Karpas-422 (cell line): ENCODE measurements at regions not wholly inside any gene's neighbourhood (a gene's known extent, or its start where the extent isn't known, plus 50 kb on each side); places are given as distances from the start of the nearest gene placed in this dataset.
A peak's percentile ranks its signal among the peaks of the same experiment; 100 is the strongest.

Source experiments
- DNase-seq: peaks from one replicate; pipeline ENCODE4 v3.0.0-alpha.2; 2015
- H2AFZ ChIP-seq: fragments of 200-600 bp; sonication (generic); 2 replicates; pipeline ENCODE4 v1.6.1; 2014; ENCODE audit warnings: antibody characterized with exemption, low read length, mixed read lengths
- H3K27ac ChIP-seq: fragments of 200-600 bp; sonication (generic); 2 replicates; pipeline ENCODE4 v1.5.1; 2014; ENCODE audit warnings: mild to moderate bottlenecking, low read length, moderate library complexity
- H3K27me3 ChIP-seq: fragments of 200-600 bp; sonication (generic); 2 replicates; pipeline ENCODE4 v1.6.1; 2014; ENCODE audit warnings: low read length, mixed read lengths
- H3K36me3 ChIP-seq: fragments of 200-600 bp; sonication (generic); 2 replicates; pipeline ENCODE4 v1.6.1; 2014; ENCODE audit warnings: low read length, mixed read lengths; ENCODE audit not compliant: insufficient read depth
- H3K4me1 ChIP-seq: fragments of 200-600 bp; sonication (generic); 2 replicates; pipeline ENCODE4 v1.6.1; 2014; ENCODE audit warnings: mild to moderate bottlenecking, low read length, mixed read lengths
- H3K4me2 ChIP-seq: fragments of 200-600 bp; sonication (generic); 2 replicates; pipeline ENCODE4 v1.6.1; 2014; ENCODE audit warnings: low read length, low read depth, mild to moderate bottlenecking; ENCODE audit not compliant: poor library complexity, severe bottlenecking
- H3K4me3 ChIP-seq: fragments of 200-600 bp; sonication (generic); 2 replicates; pipeline ENCODE4 v1.5.1; 2014; ENCODE audit warnings: mild to moderate bottlenecking, antibody characterized with exemption, low read length, mixed read lengths
- H3K79me2 ChIP-seq: fragments of 200-600 bp; sonication (generic); 2 replicates; pipeline ENCODE4 v1.6.1; 2014; ENCODE audit warnings: mild to moderate bottlenecking, low read length, mixed read lengths
- H3K9ac ChIP-seq: fragments of 200-600 bp; sonication (generic); 2 replicates; pipeline ENCODE4 v1.6.0; 2014; ENCODE audit warnings: low read length
- H3K9me2 ChIP-seq: fragments of 200-600 bp; sonication (generic), shearing (Covaris generic); replicated peaks from 2 replicates; pipeline ENCODE4 v1.6.0; 2014; ENCODE audit warnings: mild to moderate bottlenecking, low read length, moderate library complexity; ENCODE audit not compliant: insufficient read depth
- H3K9me3 ChIP-seq: fragments of 300-700, 200-600 bp; sonication (generic); 2 replicates; pipeline ENCODE4 v1.6.1; 2014; ENCODE audit warnings: low read length, mixed read lengths
- H4K20me1 ChIP-seq: fragments of 200-600 bp; sonication (generic); 2 replicates; pipeline ENCODE4 v1.6.1; 2014; ENCODE audit warnings: mild to moderate bottlenecking, antibody characterized with exemption, low read length, low read depth; ENCODE audit not compliant: insufficient read depth

DNA sequence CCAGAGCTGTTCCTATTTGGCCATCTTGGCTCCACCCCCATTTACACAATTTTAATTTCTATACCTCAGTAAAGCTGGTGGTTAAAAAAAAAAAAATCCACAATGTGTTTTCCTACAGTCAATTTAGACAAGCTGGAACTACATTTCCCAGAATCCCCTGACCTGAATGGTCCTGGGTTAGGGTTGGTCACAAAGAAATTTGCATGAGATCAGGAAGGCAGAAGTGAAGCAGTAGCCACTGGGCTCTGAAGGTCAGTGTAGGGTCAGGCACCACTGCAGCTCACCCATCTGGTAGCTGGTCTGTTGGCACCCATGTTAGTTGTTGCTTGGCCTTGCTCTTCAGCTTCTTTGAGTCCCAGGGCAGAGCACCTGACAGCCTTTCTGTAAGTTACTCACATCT is 210.7 kb upstream of the API5 start:
- Histone ChIP-seq H3K27ac (no peak overlapping the region), H3K27me3 (no peaks in the 10 kb centered on the region), H2AFZ (no peak overlapping the region), H3K9ac (no peak overlapping the region), H3K9me2 (no peaks in the 10 kb centered on the region; the same call in 1 of the 2 replicates), H3K4me1 (no peaks in the 10 kb centered on the region), H3K9me3 (no peaks in the 10 kb centered on the region), H3K36me3 (no peaks in the 10 kb centered on the region), H3K4me3 (no peak overlapping the region), H4K20me1 (no peaks in the 10 kb centered on the region), H3K4me2 (no peak overlapping the region), H3K79me2 (no peaks in the 10 kb centered on the region)
- DNase-seq: no peak

DNA sequence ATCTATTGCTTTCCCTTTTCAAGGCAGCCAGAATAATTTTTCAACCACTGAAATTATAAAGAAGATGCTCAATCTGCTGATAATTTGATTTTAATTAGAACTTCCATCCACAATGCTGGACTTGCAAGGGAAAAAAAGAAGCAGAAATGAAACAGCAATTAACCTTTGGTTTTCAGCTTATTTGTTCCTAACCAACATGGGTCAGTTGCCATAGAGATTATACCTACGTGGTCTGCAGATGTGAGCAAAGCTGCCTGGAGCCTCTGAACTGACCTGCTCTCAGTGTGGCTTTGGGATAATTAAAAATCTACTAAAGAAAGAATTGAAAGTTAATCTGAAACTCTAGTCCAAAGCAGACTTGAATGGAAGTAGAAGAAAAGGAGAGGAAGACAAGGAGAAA is 195.7 kb upstream of the API5 start:
- no peaks in the 10 kb centered on the region for H3K9me3 ChIP-seq
- DNase-seq: no peak
- no peaks in the 10 kb centered on the region for H3K9me2 ChIP-seq
- no peak overlapping the region for H3K9ac ChIP-seq
- no peaks in the 10 kb centered on the region for H3K79me2 ChIP-seq
- no peak overlapping the region for H3K4me2 ChIP-seq
- no peak overlapping the region for H3K4me3 ChIP-seq
- no peaks in the 10 kb centered on the region for H3K4me1 ChIP-seq
- H3K27ac ChIP-seq: no peak overlapping the region
- H4K20me1 ChIP-seq: no peaks in the 10 kb centered on the region
- H3K27me3 ChIP-seq: no peaks in the 10 kb centered on the region; the same call in 1 of the 2 replicates
- H3K36me3 ChIP-seq: no peaks in the 10 kb centered on the region
- no peak overlapping the region for H2AFZ ChIP-seq

GRCh38 chr11:43119275-43119970 is 192.4 kb upstream of the API5 start:
- peak; percentile 41 for DNase-seq
- no peaks in the 10 kb centered on the region for H3K9me2 ChIP-seq
- no peak overlapping the region for H3K4me3 ChIP-seq
- no peak overlapping the region for H3K4me2 ChIP-seq
- H2AFZ ChIP-seq: no peak overlapping the region
- H3K4me1 ChIP-seq: no peaks in the 10 kb centered on the region
- H3K27ac ChIP-seq: no peak overlapping the region
- no peaks in the 10 kb centered on the region for H3K36me3 ChIP-seq
- H4K20me1 ChIP-seq: no peaks in the 10 kb centered on the region
- H3K9ac ChIP-seq: no peak overlapping the region
- no peaks in the 10 kb centered on the region for H3K9me3 ChIP-seq
- H3K79me2 ChIP-seq: no peaks in the 10 kb centered on the region
- H3K27me3 ChIP-seq: no peaks in the 10 kb centered on the region; the same call in 1 of the 2 replicates

DNA sequence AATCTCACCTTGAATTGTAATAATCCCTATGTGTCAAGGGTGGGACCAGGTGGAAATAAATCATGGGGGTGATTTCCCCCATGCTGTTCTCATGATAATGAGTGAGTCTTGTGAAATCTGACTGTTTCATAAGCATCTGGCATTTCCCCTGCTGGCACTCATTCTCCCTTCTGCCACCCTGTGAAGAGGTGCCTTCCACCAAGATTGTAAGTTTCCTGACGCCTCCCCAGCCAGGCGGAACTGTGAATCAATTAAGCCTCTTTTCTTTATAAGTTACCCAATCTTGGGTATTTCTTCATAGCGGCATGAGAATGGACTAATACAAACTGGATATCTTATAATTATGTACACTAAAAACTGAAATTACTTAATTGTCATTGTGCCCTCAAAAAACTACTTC is 189.2 kb upstream of the API5 start:
- Histone ChIP-seq H3K27me3 (no peaks in the 10 kb centered on the region; the same call in 1 of the 2 replicates), H3K9ac (no peak overlapping the region), H3K9me3 (no peaks in the 10 kb centered on the region), H3K36me3 (no peaks in the 10 kb centered on the region), H3K4me3 (no peak overlapping the region), H3K4me1 (no peaks in the 10 kb centered on the region), H2AFZ (no peak overlapping the region), H3K9me2 (no peaks in the 10 kb centered on the region), H3K27ac (no peak overlapping the region), H3K4me2 (no peak overlapping the region), H4K20me1 (no peaks in the 10 kb centered on the region), H3K79me2 (no peaks in the 10 kb centered on the region)
- DNase-seq: no peak

- Histone ChIP-seq H3K9me2 (no peaks in the 10 kb centered on the region), H3K9me3 (no peaks in the 10 kb centered on the region), H3K27ac (no peak overlapping the region), H2AFZ (no peak overlapping the region), H3K4me3 (no peak overlapping the region), H4K20me1 (no peaks in the 10 kb centered on the region), H3K4me2 (no peak overlapping the region), H3K79me2 (no peaks in the 10 kb centered on the region), H3K27me3 (no peaks in the 10 kb centered on the region; the same call in 1 of the 2 replicates), H3K9ac (no peak overlapping the region), H3K4me1 (no peaks in the 10 kb centered on the region), H3K36me3 (no peaks in the 10 kb centered on the region)
- no peak for DNase-seq
These were observed 188.4 kb upstream of the API5 start for GRCh38 chr11:43123443-43123842.

GRCh38 chr11:43124272-43124935 is 187.4 kb upstream of the API5 start:
- Histone ChIP-seq H3K36me3 (no peaks in the 10 kb centered on the region), H3K9ac (no peak overlapping the region), H3K9me2 (no peaks in the 10 kb centered on the region), H3K79me2 (no peaks in the 10 kb centered on the region), H3K4me1 (no peaks in the 10 kb centered on the region), H3K4me3 (no peak overlapping the region), H3K9me3 (no peaks in the 10 kb centered on the region), H2AFZ (no peak overlapping the region), H3K27me3 (no peaks in the 10 kb centered on the region; the same call in 1 of the 2 replicates), H3K4me2 (no peak overlapping the region), H3K27ac (no peak overlapping the region), H4K20me1 (no peaks in the 10 kb centered on the region)
- no peak for DNase-seq

GRCh38 chr11:43129329-43129728 is 182.5 kb upstream of the API5 start:
- H3K79me2 ChIP-seq: no peaks in the 10 kb centered on the region
- H4K20me1 ChIP-seq: no peaks in the 10 kb centered on the region
- no peaks in the 10 kb centered on the region for H3K4me1 ChIP-seq
- no peak overlapping the region for H2AFZ ChIP-seq
- no peak overlapping the region for H3K9ac ChIP-seq
- H3K9me3 ChIP-seq: no peaks in the 10 kb centered on the region
- no peaks in the 10 kb centered on the region for H3K9me2 ChIP-seq
- no peak for DNase-seq
- H3K27ac ChIP-seq: no peak overlapping the region
- no peaks in the 10 kb centered on the region for H3K27me3 ChIP-seq
- no peak overlapping the region for H3K4me3 ChIP-seq
- H3K36me3 ChIP-seq: no peaks in the 10 kb centered on the region
- no peak overlapping the region for H3K4me2 ChIP-seq

- H3K4me2 ChIP-seq: no peak overlapping the region
- H3K4me3 ChIP-seq: no peak overlapping the region
- no peaks in the 10 kb centered on the region for H3K4me1 ChIP-seq
- no peaks in the 10 kb centered on the region for H3K9me3 ChIP-seq
- H3K9ac ChIP-seq: no peak overlapping the region
- no peak overlapping the region for H3K27ac ChIP-seq
- H3K36me3 ChIP-seq: no peaks in the 10 kb centered on the region
- no peak overlapping the region for H2AFZ ChIP-seq
- DNase-seq: no peak
- H3K9me2 ChIP-seq: no peaks in the 10 kb centered on the region
- H4K20me1 ChIP-seq: no peaks in the 10 kb centered on the region
- H3K27me3 ChIP-seq: no peaks in the 10 kb centered on the region
- H3K79me2 ChIP-seq: no peaks in the 10 kb centered on the region
These were observed 181.2 kb upstream of the API5 start for GRCh38 chr11:43130616-43131015.
